ENCODE measurements at regions not wholly inside any gene's neighbourhood (a gene's known extent, or its start where the extent isn't known, plus 50 kb on each side); places are given as distances from the start of the nearest gene placed in this dataset.

DNA sequence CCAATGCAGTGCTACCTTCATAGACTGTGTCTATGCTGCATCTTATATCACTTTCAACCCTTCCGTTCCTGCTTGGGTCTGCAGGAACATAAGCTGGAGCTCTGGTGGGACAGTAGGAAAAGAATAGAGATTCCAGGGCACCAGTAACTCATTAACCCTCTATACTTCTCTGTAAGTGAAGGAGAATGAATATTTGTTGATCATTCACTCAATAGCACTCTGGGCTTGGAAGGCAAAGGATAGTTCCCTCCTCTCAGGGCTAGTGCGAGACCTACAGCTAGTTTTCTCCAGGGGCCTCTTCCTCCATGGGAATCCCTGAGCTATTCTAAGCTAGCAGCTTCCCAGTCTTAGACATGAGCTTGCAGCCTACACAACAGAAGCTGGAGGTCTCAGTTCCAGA, 84.7 kb downstream of the BMP4 start:
- TF ChIP-seq, protein P1, sequence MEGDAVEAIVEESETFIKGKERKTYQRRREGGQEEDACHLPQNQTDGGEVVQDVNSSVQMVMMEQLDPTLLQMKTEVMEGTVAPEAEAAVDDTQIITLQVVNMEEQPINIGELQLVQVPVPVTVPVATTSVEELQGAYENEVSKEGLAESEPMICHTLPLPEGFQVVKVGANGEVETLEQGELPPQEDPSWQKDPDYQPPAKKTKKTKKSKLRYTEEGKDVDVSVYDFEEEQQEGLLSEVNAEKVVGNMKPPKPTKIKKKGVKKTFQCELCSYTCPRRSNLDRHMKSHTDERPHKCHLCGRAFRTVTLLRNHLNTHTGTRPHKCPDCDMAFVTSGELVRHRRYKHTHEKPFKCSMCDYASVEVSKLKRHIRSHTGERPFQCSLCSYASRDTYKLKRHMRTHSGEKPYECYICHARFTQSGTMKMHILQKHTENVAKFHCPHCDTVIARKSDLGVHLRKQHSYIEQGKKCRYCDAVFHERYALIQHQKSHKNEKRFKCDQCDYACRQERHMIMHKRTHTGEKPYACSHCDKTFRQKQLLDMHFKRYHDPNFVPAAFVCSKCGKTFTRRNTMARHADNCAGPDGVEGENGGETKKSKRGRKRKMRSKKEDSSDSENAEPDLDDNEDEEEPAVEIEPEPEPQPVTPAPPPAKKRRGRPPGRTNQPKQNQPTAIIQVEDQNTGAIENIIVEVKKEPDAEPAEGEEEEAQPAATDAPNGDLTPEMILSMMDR (IDR thresholded peaks at IDR 0.05): no peak
- TF ChIP-seq POLR2A (IDR thresholded peaks at IDR 0.05) (no peak), EP300 (IDR thresholded peaks at IDR 0.05) (no peak)
- WGBS, 3 donors: 36 to 45% (median 43%) methylated on average over 2 of the region's 2 CpGs

DNA sequence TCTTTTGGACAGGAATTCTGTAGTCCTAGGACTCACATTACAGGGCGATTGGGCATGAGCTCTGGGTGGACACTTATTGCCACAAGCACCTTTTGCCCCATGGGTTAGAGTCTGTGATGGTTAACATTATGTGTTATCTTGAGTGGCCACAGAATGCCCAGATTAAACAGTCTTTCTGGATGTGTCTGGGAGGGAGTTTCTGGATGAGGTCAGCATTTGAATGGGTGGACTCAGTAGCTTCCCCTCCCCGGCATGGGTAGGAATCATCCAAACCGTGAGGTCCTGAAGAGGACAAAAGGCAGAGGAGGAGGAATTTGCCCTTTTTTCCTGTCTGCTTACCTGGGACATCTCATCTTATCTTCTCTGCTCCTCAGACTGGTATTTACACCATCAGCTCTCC, 85.6 kb downstream of the BMP4 start:
- DNase-seq: no peak
- 90 to 95% (median 95%) methylated on average over 3 of the region's 3 CpGs for WGBS, 3 donors
- H3K4me3 ChIP-seq: no peak overlapping the region
- intact Hi-C loops (cut with DNase I): no loop called here
- no peaks in the 10 kb centered on the region for H3K27me3 ChIP-seq
- no peaks in the 10 kb centered on the region for H3K4me1 ChIP-seq (ENCODE audit: insufficient read depth)
- TF ChIP-seq EP300 (IDR thresholded peaks at IDR 0.05) (no peak), POLR2A (IDR thresholded peaks at IDR 0.05) (no peak)
- TF ChIP-seq, protein P1 (IDR thresholded peaks at IDR 0.05): no peak
- no peaks in the 10 kb centered on the region for H3K36me3 ChIP-seq
- H3K27ac ChIP-seq: no peak overlapping the region
- no peaks in the 10 kb centered on the region for H3K9me3 ChIP-seq

More for the DNA sequence above, 84.7 kb downstream of the BMP4 start:
- no peaks in the 10 kb centered on the region for H3K27me3 ChIP-seq
- no peaks in the 10 kb centered on the region for H3K4me1 ChIP-seq (ENCODE audit: insufficient read depth)
- H3K27ac ChIP-seq: no peak overlapping the region
- intact Hi-C loops (cut with DNase I): no loop called here
- DNase-seq: no peak
- no peaks in the 10 kb centered on the region for H3K36me3 ChIP-seq
- no peak overlapping the region for H3K4me3 ChIP-seq
- H3K9me3 ChIP-seq: no peaks in the 10 kb centered on the region

DNA sequence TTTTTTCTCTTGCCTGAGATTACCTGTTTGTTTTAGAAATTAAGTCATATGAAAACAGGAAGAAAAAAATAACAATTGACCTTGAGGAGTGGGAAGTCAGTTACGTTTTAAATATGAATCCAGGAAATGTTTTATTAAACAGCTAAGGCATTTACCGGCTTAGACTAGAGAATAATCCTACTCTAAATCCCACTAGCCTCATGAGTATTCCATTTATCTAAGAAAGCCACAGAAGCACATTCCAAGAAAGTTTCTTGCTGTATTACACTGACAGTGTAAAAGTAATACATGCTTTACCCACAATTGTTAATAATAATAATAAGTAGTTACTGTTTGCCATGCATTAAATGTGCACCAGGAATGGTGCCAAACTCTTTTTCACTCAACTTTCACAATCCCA, 90.9 kb downstream of the BMP4 start:
- TF ChIP-seq, protein P1 (IDR thresholded peaks at IDR 0.05): no peak
- TF ChIP-seq EP300 (IDR thresholded peaks at IDR 0.05): no peak
- TF ChIP-seq POLR2A (IDR thresholded peaks at IDR 0.05): no peak
- no peaks in the 10 kb centered on the region for H3K27me3 ChIP-seq
- DNase-seq: no peak
- no peaks in the 10 kb centered on the region for H3K9me3 ChIP-seq
- H3K4me1 ChIP-seq (ENCODE audit: insufficient read depth): no peaks in the 10 kb centered on the region
- H3K36me3 ChIP-seq: no peaks in the 10 kb centered on the region
- 5 to 18% (median 14%) methylated on average over 2 of the region's 2 CpGs for WGBS, 3 donors
- no peak overlapping the region for H3K4me3 ChIP-seq
- intact Hi-C loops (cut with DNase I): no loop called here
- no peak overlapping the region for H3K27ac ChIP-seq

DNA sequence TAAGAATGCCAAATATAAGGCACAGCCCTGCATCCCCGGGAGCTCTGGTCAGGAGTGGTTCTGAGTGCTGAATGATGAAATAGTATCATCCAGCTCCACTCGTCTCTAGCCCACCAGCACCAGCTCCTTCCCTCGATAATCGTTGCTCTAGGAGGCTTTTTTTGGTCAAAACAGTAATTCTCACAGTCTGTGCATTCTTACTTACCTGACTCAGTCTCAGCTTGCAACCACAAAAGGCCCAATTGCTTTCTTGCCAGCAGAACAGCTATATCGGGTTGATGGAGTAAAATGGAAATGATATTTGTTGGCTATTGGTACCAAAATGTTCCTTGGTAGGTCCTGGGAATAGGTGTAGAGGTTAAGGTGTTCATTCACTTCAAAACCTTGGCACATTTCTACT, 94.8 kb downstream of the BMP4 start:
- H3K27me3 ChIP-seq: no peaks in the 10 kb centered on the region
- intact Hi-C loops (cut with DNase I): no loop called here
- H3K4me3 ChIP-seq: no peak overlapping the region
- WGBS, 3 donors: 87 to 92% (median 91%) methylated on average over 5 of the region's 5 CpGs
- no peak overlapping the region for H3K27ac ChIP-seq
- TF ChIP-seq, protein P1 (IDR thresholded peaks at IDR 0.05): no peak
- no peak for TF ChIP-seq POLR2A (IDR thresholded peaks at IDR 0.05)
- TF ChIP-seq EP300 (IDR thresholded peaks at IDR 0.05): no peak
- no peaks in the 10 kb centered on the region for H3K4me1 ChIP-seq (ENCODE audit: insufficient read depth)
- DNase-seq: no peak
- H3K9me3 ChIP-seq: no peaks in the 10 kb centered on the region
- H3K36me3 ChIP-seq: no peaks in the 10 kb centered on the region

DNA sequence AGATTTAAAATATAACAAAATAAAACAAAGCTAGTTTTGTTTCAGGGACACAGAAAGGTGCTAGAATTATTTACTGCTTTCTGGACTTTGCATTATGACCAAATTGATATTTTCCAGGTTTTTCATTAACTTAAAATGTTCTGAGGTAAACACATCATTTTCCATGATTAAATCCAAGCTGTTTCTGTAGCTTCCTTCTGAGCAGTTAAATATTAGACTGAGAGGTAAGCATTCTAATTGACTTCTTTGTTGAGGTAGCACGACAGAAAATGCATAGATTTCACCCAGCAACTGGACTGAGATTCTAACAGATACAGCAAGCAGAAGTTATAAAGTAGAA, 98.3 kb downstream of the BMP4 start:
- no peaks in the 10 kb centered on the region for H3K4me1 ChIP-seq (ENCODE audit: insufficient read depth)
- H3K36me3 ChIP-seq: no peaks in the 10 kb centered on the region
- no peak overlapping the region for H3K4me3 ChIP-seq
- intact Hi-C loops (cut with DNase I): no loop called here
- H3K9me3 ChIP-seq: no peaks in the 10 kb centered on the region
- no peak for DNase-seq
- H3K27ac ChIP-seq: no peak overlapping the region
- TF ChIP-seq, protein P1 (IDR thresholded peaks at IDR 0.05): no peak
- no peak for TF ChIP-seq EP300 (IDR thresholded peaks at IDR 0.05)
- TF ChIP-seq POLR2A (IDR thresholded peaks at IDR 0.05): no peak
- H3K27me3 ChIP-seq: no peaks in the 10 kb centered on the region
- 81 to 94% (median 92%) methylated on average over 1 of the region's 1 CpG for whole genome bisulfite sequencing, 3 donors

Data from ovary (tissue), 7 donors.